Smooth muscle cell (in vitro differentiated cells): ENCODE measurements at regions not wholly inside any gene's neighbourhood (a gene's known extent, or its start where the extent isn't known, plus 50 kb on each side); places are given as distances from the start of the nearest gene placed in this dataset.

Experiments used
- DNase-seq: peaks from one replicate; lab custom pipeline; 2025; ENCODE audit not compliant: unreplicated experiment; lab: John Stamatoyannopoulos, UW
- H2AFZ ChIP-seq: fragments of 200-600 bp; sonication (generic); 2 replicates; pipeline ENCODE4 v1.6.0; 2016; ENCODE audit warnings: antibody characterized with exemption, low read depth, mild to moderate bottlenecking
- H3F3A ChIP-seq: fragments of 200-600 bp; sonication (generic); 2 replicates; pipeline ENCODE4 v1.6.0; 2017; ENCODE audit warnings: antibody characterized with exemption, low read depth
- H3K27ac ChIP-seq: fragments of 200-600 bp; sonication (generic); 2 replicates; pipeline ENCODE4 v1.5.1; 2016; ENCODE audit warnings: low read depth, mild to moderate bottlenecking
- H3K27me3 ChIP-seq: fragments of 200-600 bp; sonication (generic); 2 replicates; pipeline ENCODE4 v1.6.1; 2016; ENCODE audit warnings: low read depth, mild to moderate bottlenecking
- H3K36me3 ChIP-seq: fragments of 200-600 bp; sonication (generic); 2 replicates; pipeline ENCODE4 v1.5.1; 2016; ENCODE audit warnings: low read depth
- H3K4me1 ChIP-seq: fragments of 200-600 bp; sonication (generic); 2 replicates; pipeline ENCODE4 v1.5.1; 2016; ENCODE audit warnings: low read depth
- H3K4me2 ChIP-seq: fragments of 200-600 bp; sonication (generic); 2 replicates; pipeline ENCODE4 v1.6.0; 2016; ENCODE audit warnings: mild to moderate bottlenecking
- H3K4me3 ChIP-seq: fragments of 200-600 bp; sonication (generic); 2 replicates; pipeline ENCODE4 v1.5.1; 2016; ENCODE audit warnings: mild to moderate bottlenecking
- H3K79me2 ChIP-seq: fragments of 200-600 bp; sonication (generic); 2 replicates; pipeline ENCODE4 v1.6.0; 2016; ENCODE audit warnings: low read depth, mild to moderate bottlenecking
- H3K9ac ChIP-seq: fragments of 200-600 bp; sonication (generic); 2 replicates; pipeline ENCODE4 v1.6.0; 2016; ENCODE audit warnings: low read depth
- H3K9me3 ChIP-seq: fragments of 200-600 bp; sonication (generic); replicated peaks from 2 replicates; pipeline ENCODE4 v1.5.1; 2016; ENCODE audit warnings: low read depth
- H4K20me1 ChIP-seq: fragments of 200-600 bp; sonication (generic); 2 replicates; pipeline ENCODE4 v1.6.0; 2016; ENCODE audit warnings: low read depth
- CTCF ChIP-seq: fragments of 200-600 bp; sonication (generic); IDR thresholded peaks from 2 replicates; pipeline ENCODE4 v1.5.1; 2017; ENCODE audit warnings: borderline replicate concordance, mild to moderate bottlenecking, antibody characterized with exemption; ENCODE audit not compliant: insufficient read depth, poor library complexity, severe bottlenecking
- WGBS: methylation state at CpG from one replicate; pipeline ENCODE4 v1.1.7; 2016; ENCODE audit warnings: low lambda C conversion rate; 5-methylcytosine and 5-hydroxymethylcytosine counted together

DNA sequence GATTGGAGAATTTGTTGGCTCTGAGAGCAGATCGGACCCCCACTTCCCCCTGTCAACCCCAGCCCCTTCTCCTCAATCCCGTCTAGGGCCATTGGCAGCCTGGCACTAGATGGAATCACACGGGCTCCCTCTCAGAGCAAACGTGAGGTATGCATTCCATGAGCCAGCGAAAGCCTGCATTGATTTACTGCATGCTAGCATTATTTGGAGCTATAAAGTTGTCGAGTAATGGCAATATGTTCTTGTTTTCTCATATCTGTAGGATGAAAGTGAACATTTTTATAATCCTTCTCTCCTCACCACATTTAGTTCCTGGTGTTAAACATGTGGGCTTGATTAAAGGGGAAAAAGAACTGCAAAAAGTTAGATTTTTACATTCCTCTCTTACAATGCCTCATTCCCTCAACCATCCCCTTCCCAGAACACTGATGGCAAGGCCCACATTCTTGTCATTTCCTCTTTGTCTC lies 159.2 kb downstream of the SPRY1 start:
- H3K27ac ChIP-seq = peak overlapping the region; percentile 67
- no peaks in the 10 kb centered on the region for H3K9me3 ChIP-seq
- no peaks in the 10 kb centered on the region for H3K27me3 ChIP-seq
- DNase-seq = no peak
- peaks cover 9% of the 10 kb centered on the region for H3F3A ChIP-seq
- no peak overlapping the region for H3K9ac ChIP-seq
- TF ChIP-seq CTCF = no peak
- no peaks in the 10 kb centered on the region for H3K79me2 ChIP-seq
- no peak overlapping the region for H3K4me3 ChIP-seq
- peaks cover 27% of the 10 kb centered on the region for H3K4me1 ChIP-seq
- peak overlapping the region; percentile 60 for H2AFZ ChIP-seq
- no peaks in the 10 kb centered on the region for H3K36me3 ChIP-seq
- peak overlapping the region; percentile 78 for H3K4me2 ChIP-seq
- no peaks in the 10 kb centered on the region for H4K20me1 ChIP-seq
- WGBS = 21% methylated on average over 6 of the region's 6 CpGs

- peak overlapping the region; percentile 67 for H3K27ac ChIP-seq
These were observed 159.9 kb downstream of the SPRY1 start for GRCh38 chr4:123556526-123556925.

GRCh38 chr4:123557857-123558536 lies 161.4 kb downstream of the SPRY1 start:
- no peak overlapping the region for H3K4me2 ChIP-seq
- no peaks in the 10 kb centered on the region for H3K27me3 ChIP-seq
- H3K9ac ChIP-seq = no peak overlapping the region
- no peak overlapping the region for H3K4me3 ChIP-seq
- H3K36me3 ChIP-seq = no peaks in the 10 kb centered on the region
- no peaks in the 10 kb centered on the region for H4K20me1 ChIP-seq
- TF ChIP-seq CTCF = no peak
- peaks cover 9% of the 10 kb centered on the region for H3F3A ChIP-seq
- WGBS = 80% methylated on average over 4 of the region's 4 CpGs
- H3K9me3 ChIP-seq = no peaks in the 10 kb centered on the region
- no peak overlapping the region for H2AFZ ChIP-seq
- H3K79me2 ChIP-seq = no peaks in the 10 kb centered on the region
- H3K27ac ChIP-seq = no peak overlapping the region
- H3K4me1 ChIP-seq = peaks cover 29% of the 10 kb centered on the region
- no peak for DNase-seq

More at GRCh38 chr4:123556526-123556925, 159.9 kb downstream of the SPRY1 start:
- H2AFZ ChIP-seq = peak overlapping the region; percentile 60
- no peaks in the 10 kb centered on the region for H3K36me3 ChIP-seq
- H3K4me3 ChIP-seq = no peak overlapping the region
- H3F3A ChIP-seq = peaks cover 9% of the 10 kb centered on the region
- no peaks in the 10 kb centered on the region for H3K79me2 ChIP-seq
- 94% methylated on average over 4 of the region's 4 CpGs for WGBS
- H3K4me1 ChIP-seq = peaks cover 27% of the 10 kb centered on the region
- no peaks in the 10 kb centered on the region for H3K27me3 ChIP-seq
- DNase-seq = no peak
- H3K9ac ChIP-seq = no peak overlapping the region
- no peaks in the 10 kb centered on the region for H3K9me3 ChIP-seq
- no peak for TF ChIP-seq CTCF
- no peaks in the 10 kb centered on the region for H4K20me1 ChIP-seq
- peak overlapping the region; percentile 78 for H3K4me2 ChIP-seq

- WGBS = 100% methylated on average over 1 of the region's 1 CpG
- no peak for DNase-seq
These were observed 162.3 kb downstream of the SPRY1 start for GRCh38 chr4:123558865-123559264.

More at GRCh38 chr4:123558865-123559264, 162.3 kb downstream of the SPRY1 start:
- no peaks in the 10 kb centered on the region for H3K36me3 ChIP-seq
- H4K20me1 ChIP-seq = no peaks in the 10 kb centered on the region
- peaks cover 35% of the 10 kb centered on the region for H3K4me1 ChIP-seq
- no peaks in the 10 kb centered on the region for H3K9me3 ChIP-seq
- no peak overlapping the region for H3K9ac ChIP-seq
- no peaks in the 10 kb centered on the region for H3K79me2 ChIP-seq
- TF ChIP-seq CTCF = no peak
- H3K27me3 ChIP-seq = no peaks in the 10 kb centered on the region
- H3K4me2 ChIP-seq = no peak overlapping the region
- H3K27ac ChIP-seq = peak overlapping the region; percentile 54
- peaks cover 9% of the 10 kb centered on the region for H3F3A ChIP-seq
- H3K4me3 ChIP-seq = no peak overlapping the region
- peak overlapping the region; percentile 43 for H2AFZ ChIP-seq
